ENCODE measurements at regions not wholly inside any gene's neighbourhood (a gene's known extent, or its start where the extent isn't known, plus 50 kb on each side); places are given as distances from the start of the nearest gene placed in this dataset.

- intact Hi-C loops (cut with DNase I; ENCODE audit: low total_unique reads) = no loop called here
- Histone ChIP-seq H3K9me3 (no peaks in the 10 kb centered on the region), H3K27ac (no peak overlapping the region), H3K36me3 (no peaks in the 10 kb centered on the region), H3K27me3 (no peaks in the 10 kb centered on the region), H3K4me3 (no peak overlapping the region), H3K4me1 (no peaks in the 10 kb centered on the region)
- no peak for TF ChIP-seq CTCF (IDR thresholded peaks at IDR 0.05)
- TF ChIP-seq POLR2A (IDR thresholded peaks at IDR 0.05) = no peak
- no peak for TF ChIP-seq EP300 (IDR thresholded peaks at IDR 0.05)
- TF ChIP-seq POLR2AphosphoS5 (IDR thresholded peaks at IDR 0.05) = no peak
- DNase-seq = no peak
- WGBS, 5 donors = 33 to 52% (median 41%) methylated on average over 1 of the region's 1 CpG
Observed at GRCh38 chr3:7813365-7813764, 688.3 kb upstream of the LMCD1 start.

DNA sequence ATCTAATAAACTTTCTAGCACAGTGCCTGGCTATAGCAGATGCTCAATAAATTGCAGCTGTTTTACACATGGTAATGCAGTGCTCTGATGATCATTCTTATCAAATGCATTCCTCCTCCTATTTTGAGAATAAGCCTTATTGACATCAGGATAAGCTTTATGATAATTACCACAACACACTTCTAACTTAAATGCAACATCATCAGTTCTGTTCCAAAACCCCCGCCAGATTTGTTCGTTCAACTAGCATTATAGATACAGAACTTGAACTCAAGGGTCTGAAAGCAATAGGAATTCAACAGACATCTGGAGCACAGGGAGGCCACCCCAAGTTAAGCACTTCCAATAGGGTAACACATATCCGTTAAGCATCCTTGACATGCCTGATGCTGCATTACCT, 684.4 kb upstream of the LMCD1 start:
- H3K36me3 ChIP-seq = no peaks in the 10 kb centered on the region
- WGBS, 5 donors = 79 to 98% (median 96%) methylated on average over 3 of the region's 3 CpGs
- intact Hi-C loops (cut with DNase I; ENCODE audit: low total_unique reads) = no loop called here
- TF ChIP-seq POLR2A (IDR thresholded peaks at IDR 0.05) (no peak), POLR2AphosphoS5 (IDR thresholded peaks at IDR 0.05) (no peak), CTCF (IDR thresholded peaks at IDR 0.05) (no peak), EP300 (IDR thresholded peaks at IDR 0.05) (no peak)
- no peaks in the 10 kb centered on the region for H3K27me3 ChIP-seq
- peaks cover 0 to 4% (median 0%) of the 10 kb centered on the region in 4 donors for H3K9me3 ChIP-seq
- H3K4me3 ChIP-seq = no peak overlapping the region
- no peak for DNase-seq
- no peak overlapping the region for H3K27ac ChIP-seq
- H3K4me1 ChIP-seq = no peaks in the 10 kb centered on the region

GRCh38 chr3:7820969-7821368, 680.7 kb upstream of the LMCD1 start:
- H3K4me1 ChIP-seq = no peaks in the 10 kb centered on the region
- DNase-seq = no peak
- H3K27ac ChIP-seq = no peak overlapping the region
- no peaks in the 10 kb centered on the region for H3K36me3 ChIP-seq
- no peaks in the 10 kb centered on the region for H3K27me3 ChIP-seq
- H3K9me3 ChIP-seq = peaks cover 0 to 28% (median 21%) of the 10 kb centered on the region in 4 donors
- intact Hi-C loops (cut with DNase I; ENCODE audit: low total_unique reads) = no loop called here
- 92 to 99% (median 97%) methylated on average over 2 of the region's 2 CpGs for WGBS, 5 donors
- no peak overlapping the region for H3K4me3 ChIP-seq
- TF ChIP-seq EP300 (IDR thresholded peaks at IDR 0.05) (no peak), POLR2AphosphoS5 (IDR thresholded peaks at IDR 0.05) (no peak), CTCF (IDR thresholded peaks at IDR 0.05) (no peak), POLR2A (IDR thresholded peaks at IDR 0.05) (no peak)

GRCh38 chr3:7821858-7822257, 679.8 kb upstream of the LMCD1 start:
- Histone ChIP-seq H3K4me1 (no peaks in the 10 kb centered on the region), H3K9me3 (peaks cover 0 to 28% (median 21%) of the 10 kb centered on the region in 4 donors), H3K27me3 (no peaks in the 10 kb centered on the region), H3K4me3 (no peak overlapping the region), H3K36me3 (no peaks in the 10 kb centered on the region), H3K27ac (no peak overlapping the region)
- intact Hi-C loops (cut with DNase I; ENCODE audit: low total_unique reads) = no loop called here
- no peak for TF ChIP-seq POLR2AphosphoS5 (IDR thresholded peaks at IDR 0.05)
- no peak for TF ChIP-seq POLR2A (IDR thresholded peaks at IDR 0.05)
- no peak for TF ChIP-seq EP300 (IDR thresholded peaks at IDR 0.05)
- TF ChIP-seq CTCF (IDR thresholded peaks at IDR 0.05) = no peak
- DNase-seq = no peak
- 90 to 96% (median 93%) methylated on average over 1 of the region's 1 CpG for WGBS, 5 donors

Data from stomach (tissue), 8 donors.